AG08395 (cell line): ENCODE measurements at regions not wholly inside any gene's neighbourhood (a gene's known extent, or its start where the extent isn't known, plus 50 kb on each side); places are given as distances from the start of the nearest gene placed in this dataset.
A peak's percentile ranks its signal among the peaks of the same experiment; 100 is the strongest.
"Not testable (repeated sequence)": the region's sequence is repeated elsewhere in the genome, so short reads cannot be mapped to it uniquely, and the experiment has no call there.

Experiments used
- DNase-seq: peaks from one replicate; pipeline ENCODE4 v3.0.0; 2012; ENCODE audit warnings: mixed read lengths, low spot score

GRCh38 chr1:25131794-25132193 lies 100.5 kb downstream of the SYF2 start:
- DNase-seq, result no peak

- no peak for DNase-seq
Measured at GRCh38 chr1:25130895-25131294, 101.4 kb downstream of the SYF2 start.

GRCh38 chr1:25129380-25129779 lies 102.9 kb downstream of the SYF2 start:
- DNase-seq, result no peak

- no peak for DNase-seq
Measured at GRCh38 chr1:25128121-25128621, 104.1 kb downstream of the SYF2 start.

- no peak for DNase-seq
Measured at GRCh38 chr1:25126562-25126961, 105.7 kb downstream of the SYF2 start.

GRCh38 chr1:25123551-25123950 lies 108.8 kb downstream of the SYF2 start:
- no peak for DNase-seq

GRCh38 chr1:25122747-25123146 lies 109.6 kb downstream of the SYF2 start:
- DNase-seq, result no peak

- no peak for DNase-seq
Measured at GRCh38 chr1:25120281-25120680, 112.0 kb downstream of the SYF2 start.

- no peak for DNase-seq
Measured at GRCh38 chr1:25118546-25118945, 113.8 kb downstream of the SYF2 start.

GRCh38 chr1:25117233-25117823 lies 115.0 kb downstream of the SYF2 start:
- DNase-seq, result no peak

GRCh38 chr1:25116832-25117231 lies 115.5 kb downstream of the SYF2 start:
- DNase-seq, result no peak

- not testable (repeated sequence) for DNase-seq
Measured at GRCh38 chr1:25116117-25116516, 116.2 kb downstream of the SYF2 start.

GRCh38 chr1:25113731-25114130 lies 118.6 kb downstream of the SYF2 start:
- DNase-seq, result no peak

GRCh38 chr1:25113086-25113485 lies 119.2 kb downstream of the SYF2 start:
- no peak for DNase-seq

- no peak for DNase-seq
Measured at GRCh38 chr1:25112400-25112799, 119.9 kb downstream of the SYF2 start.

- peak; percentile 13 for DNase-seq
Measured at GRCh38 chr1:25111706-25112105, 120.6 kb downstream of the SYF2 start.

GRCh38 chr1:25110485-25110884 lies 121.8 kb downstream of the SYF2 start:
- no peak for DNase-seq

- no peak for DNase-seq
Measured at GRCh38 chr1:25110036-25110435, 122.3 kb downstream of the SYF2 start.

- no peak for DNase-seq
Measured at GRCh38 chr1:25109531-25109951, 122.8 kb downstream of the SYF2 start.

- DNase-seq, result peak; percentile 67
Measured at GRCh38 chr1:25107643-25108010, 124.7 kb downstream of the SYF2 start.

- DNase-seq, result peak; percentile 48
Measured at GRCh38 chr1:25106976-25107642, 125.2 kb downstream of the SYF2 start.

GRCh38 chr1:25106352-25106751 lies 126.0 kb downstream of the SYF2 start:
- peak; percentile 19 for DNase-seq

GRCh38 chr1:25105836-25106235 lies 126.5 kb downstream of the SYF2 start:
- DNase-seq, result no peak
